Panc1 (cell line): ENCODE measurements at regions not wholly inside any gene's neighbourhood (a gene's known extent, or its start where the extent isn't known, plus 50 kb on each side); places are given as distances from the start of the nearest gene placed in this dataset.

Source experiments
- ATAC-seq: fragments of 200-7000 bp; cut with Tn5 transposase; 2 replicates; pipeline ENCODE4 v1.9.1; 2020; ENCODE audit warnings: mild to moderate bottlenecking, moderate library complexity
- BruUV-seq: library from RNA; stranded (reverse); fragments of 400-500 nt; replicated peaks from 2 replicates; lab custom pipeline; 2021; lab: Mats Ljungman, UMichigan
- CTCF ChIA-PET: fragments of 300-600 bp; sonication (Branson Sonifier 250); formaldehyde crosslinking; loops from one replicate; lab custom pipeline; 2022; ENCODE audit warnings: antibody characterized with exemption; lab: Charles Lee
- POLR2A ChIA-PET: fragments of 300-600 bp; sonication (Branson Sonifier 250); formaldehyde crosslinking; loops from one replicate; lab custom pipeline; 2022; ENCODE audit warnings: antibody characterized with exemption; lab: Charles Lee
- DNase-seq: peaks from one replicate; pipeline ENCODE4 v3.0.0-alpha.2; 2010; ENCODE audit warnings: low read depth, low spot score
- H3K27ac ChIP-seq: 2 replicates; pipeline ENCODE4 v1.5.1; 2011; ENCODE audit warnings: mild to moderate bottlenecking, low read length, inconsistent platforms
- H3K27me3 ChIP-seq: fragments of 200-500 bp; sonication (Bioruptor generic); 2 replicates; pipeline ENCODE4 v1.6.0; 2014; ENCODE audit warnings: low read length, inconsistent platforms; ENCODE audit not compliant: control insufficient read depth, insufficient read depth
- H3K36me3 ChIP-seq: fragments of 200-500 bp; sonication (Bioruptor generic); 2 replicates; pipeline ENCODE4 v1.5.1; 2014; ENCODE audit warnings: inconsistent platforms, mild to moderate bottlenecking, low read length, moderate library complexity; ENCODE audit not compliant: control insufficient read depth, insufficient read depth
- H3K4me1 ChIP-seq: 2 replicates; pipeline ENCODE4 v1.5.1; 2011; ENCODE audit warnings: inconsistent platforms, mild to moderate bottlenecking, low read length, moderate library complexity; ENCODE audit not compliant: control insufficient read depth, insufficient read depth
- H3K4me3 ChIP-seq, 2 experiments: 2 replicates each; pipeline ENCODE4 v1.5.1; 2011 to 2012; ENCODE audit warnings: low read depth in 2 of 2, low read length in 2 of 2, mild to moderate bottlenecking in 2 of 2, inconsistent platforms in 1 of 2, moderate library complexity in 1 of 2
- H3K9me3 ChIP-seq: fragments of 200-500 bp; sonication (Bioruptor generic); 2 replicates; pipeline ENCODE4 v1.5.1; 2014; ENCODE audit warnings: low read depth, mild to moderate bottlenecking, inconsistent platforms, low read length, moderate library complexity; ENCODE audit not compliant: control insufficient read depth, insufficient read depth
- POLR2AphosphoS5 ChIP-seq: IDR thresholded peaks from 2 replicates; pipeline ENCODE4 v1.6.1; 2012; ENCODE audit warnings: mild to moderate bottlenecking, low read depth, low read length, moderate library complexity
- REST ChIP-seq, 2 experiments: IDR thresholded peaks; 2 replicates each; pipeline ENCODE4 v1.6.1; 2011 to 2012; ENCODE audit warnings: low read depth in 2 of 2, control low read depth in 1 of 2, low read length in 1 of 2, mild to moderate bottlenecking in 1 of 2, moderate library complexity in 1 of 2; ENCODE audit not compliant: insufficient read depth in 1 of 2
- SIN3A ChIP-seq: IDR thresholded peaks from 2 replicates; pipeline ENCODE4 v1.6.1; 2012; ENCODE audit warnings: low read depth, mild to moderate bottlenecking, low read length, moderate library complexity, borderline replicate concordance; ENCODE audit not compliant: insufficient read depth
- TCF7L2 ChIP-seq: IDR thresholded peaks from 2 replicates; pipeline ENCODE4 v1.6.1; 2011; ENCODE audit warnings: mild to moderate bottlenecking, low read depth, low read length, inconsistent platforms
- in situ Hi-C: cut with HindIII; loops from 2 replicates; pipeline ENCODE4 v1.10.0; 2016; ENCODE audit warnings: low sequenced_read_pairs, low pct_unique_long_range_greater_than_20kb
- intact Hi-C: fragments of 100-400 bp; cut with micrococcal nuclease; formaldehyde crosslinking; loops from one replicate; pipeline ENCODE4 v1.10.0; 2022; ENCODE audit not compliant: unreplicated experiment
- TF ChIP-seq, protein P1 (sequence below): fragments of 450-650 bp; IDR thresholded peaks from 2 replicates; pipeline ENCODE4 v1.5.1; 2017; ENCODE audit warnings: mild to moderate bottlenecking

DNA sequence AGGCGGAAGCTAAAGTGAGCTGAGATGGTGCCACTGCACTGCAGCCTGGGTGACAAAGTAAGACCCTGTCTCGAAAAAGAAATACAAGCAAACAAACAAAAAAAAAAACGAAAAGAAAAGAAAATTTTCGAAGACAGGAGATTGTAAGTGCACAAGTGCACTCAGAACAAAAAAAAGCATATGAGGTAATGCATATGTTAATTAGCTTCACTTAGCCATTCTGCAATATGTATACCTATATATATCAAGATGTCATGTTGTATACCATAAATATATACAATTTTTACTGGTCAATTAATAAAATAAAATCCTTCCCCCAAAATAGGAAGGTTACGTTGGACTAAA is 127.5 kb downstream of the RIN2 start:
- BruUV-seq, result no TSS peak
- ATAC-seq (0 out of 2 replicates have a peak, but pooled peaks have one; percentile 0), DNase-seq (no peak)
- intact Hi-C loops, result loop anchor here (5.0 kb wide), 2 partner anchors 92 to 193 kb away; no protein-coding TSS in a partner anchor
- CTCF ChIA-PET, result interaction anchor here (0.6 kb wide), 1 partner anchor 90 kb away, joined by 3 read pairs; no protein-coding TSS in a partner anchor
- POLR2A ChIA-PET, result no interaction called here
- no peaks in the 10 kb centered on the region for H3K9me3 ChIP-seq
- peak overlapping the region; percentile 98 for H3K27ac ChIP-seq
- in situ Hi-C loops, result no loop called here
- peak overlapping the region; percentile 22 to 71; a peak in 3 of 4 replicates for H3K4me3 ChIP-seq
- TF ChIP-seq SIN3A (no peak), REST (IDR thresholded peaks at IDR 0.05; ENCODE audit: insufficient read depth in 1 of 2, low read depth in 2 of 2, low read length in 1 of 2) (no peak), POLR2AphosphoS5 (no peak), TCF7L2 (no peak)
- TF ChIP-seq, protein P1, sequence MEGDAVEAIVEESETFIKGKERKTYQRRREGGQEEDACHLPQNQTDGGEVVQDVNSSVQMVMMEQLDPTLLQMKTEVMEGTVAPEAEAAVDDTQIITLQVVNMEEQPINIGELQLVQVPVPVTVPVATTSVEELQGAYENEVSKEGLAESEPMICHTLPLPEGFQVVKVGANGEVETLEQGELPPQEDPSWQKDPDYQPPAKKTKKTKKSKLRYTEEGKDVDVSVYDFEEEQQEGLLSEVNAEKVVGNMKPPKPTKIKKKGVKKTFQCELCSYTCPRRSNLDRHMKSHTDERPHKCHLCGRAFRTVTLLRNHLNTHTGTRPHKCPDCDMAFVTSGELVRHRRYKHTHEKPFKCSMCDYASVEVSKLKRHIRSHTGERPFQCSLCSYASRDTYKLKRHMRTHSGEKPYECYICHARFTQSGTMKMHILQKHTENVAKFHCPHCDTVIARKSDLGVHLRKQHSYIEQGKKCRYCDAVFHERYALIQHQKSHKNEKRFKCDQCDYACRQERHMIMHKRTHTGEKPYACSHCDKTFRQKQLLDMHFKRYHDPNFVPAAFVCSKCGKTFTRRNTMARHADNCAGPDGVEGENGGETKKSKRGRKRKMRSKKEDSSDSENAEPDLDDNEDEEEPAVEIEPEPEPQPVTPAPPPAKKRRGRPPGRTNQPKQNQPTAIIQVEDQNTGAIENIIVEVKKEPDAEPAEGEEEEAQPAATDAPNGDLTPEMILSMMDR, result no peak
- H3K27me3 ChIP-seq, result no peaks in the 10 kb centered on the region
- H3K36me3 ChIP-seq, result no peaks in the 10 kb centered on the region; the same call in 1 of the 2 replicates
- H3K4me1 ChIP-seq, result peaks cover 53% of the 10 kb centered on the region

DNA sequence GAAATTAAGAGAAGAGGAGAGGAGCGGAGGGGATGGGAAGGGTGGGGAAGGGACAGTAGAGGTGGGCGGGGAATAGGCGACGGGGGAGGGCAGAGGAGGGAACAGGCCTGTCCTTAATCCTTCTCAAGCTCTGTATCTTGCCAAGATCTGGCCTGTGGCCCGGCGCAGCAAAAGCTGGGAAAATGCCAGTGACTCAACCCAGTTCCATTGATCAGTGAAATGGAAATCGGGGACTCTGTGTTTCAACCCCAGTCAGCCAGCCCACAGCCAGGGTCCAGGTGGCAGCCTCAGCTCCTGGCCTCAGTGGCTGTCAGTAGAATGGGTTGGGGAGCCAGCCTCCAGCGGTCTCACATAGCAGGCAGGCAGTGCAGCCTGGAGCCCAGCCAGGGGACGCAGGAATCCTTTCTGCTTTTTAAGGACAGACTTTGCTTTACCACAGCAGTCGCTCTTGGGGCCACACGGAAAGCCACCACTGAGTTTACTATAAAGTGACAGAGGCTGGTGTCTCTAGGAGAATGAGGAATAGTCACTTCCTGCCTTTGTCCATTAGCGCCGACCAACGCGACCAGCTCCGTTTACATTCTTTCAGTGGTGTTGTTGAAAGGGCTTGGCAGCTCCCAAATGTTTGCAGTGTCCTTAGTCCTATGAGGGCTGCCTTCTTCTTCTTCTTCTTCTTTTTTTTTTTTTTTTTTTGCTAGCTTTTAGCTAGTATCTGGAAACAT is 128.0 kb downstream of the RIN2 start:
- ATAC-seq (peak; percentile 70), DNase-seq (no peak)
- no TSS peak for BruUV-seq
- in situ Hi-C loops (no loop called here), intact Hi-C loops (loop anchor here (2.0 to 5.0 kb wide), 4 partner anchors 71 to 194 kb away; no protein-coding TSS in a partner anchor)
- POLR2A ChIA-PET, result interaction anchor here (0.8 kb wide), 1 partner anchor 138 kb away, joined by 15 read pairs; no protein-coding TSS in a partner anchor
- TF ChIP-seq SIN3A (no peak), REST (IDR thresholded peaks at IDR 0.05; ENCODE audit: insufficient read depth in 1 of 2, low read depth in 2 of 2, low read length in 1 of 2) (no peak), TCF7L2 (no peak), POLR2AphosphoS5 (no peak)
- TF ChIP-seq, protein P1, result no peak
- H3K27me3 ChIP-seq, result no peaks in the 10 kb centered on the region
- H3K27ac ChIP-seq, result peak overlapping the region; percentile 98
- H3K4me3 ChIP-seq, result peak overlapping the region; percentile 45 to 71
- H3K9me3 ChIP-seq, result no peaks in the 10 kb centered on the region
- peaks cover 50% of the 10 kb centered on the region for H3K4me1 ChIP-seq
- H3K36me3 ChIP-seq, result no peaks in the 10 kb centered on the region; the same call in 1 of the 2 replicates
- CTCF ChIA-PET, result interaction anchor here (0.6 to 1.3 kb wide), 10 partner anchors 34 to 258 kb away, joined by 3 to 13 read pairs (median 6); no protein-coding TSS in a partner anchor
